Keratinocyte (primary cell): ENCODE measurements at regions not wholly inside any gene's neighbourhood (a gene's known extent, or its start where the extent isn't known, plus 50 kb on each side); places are given as distances from the start of the nearest gene placed in this dataset.

ENCODE experiments used
- EZH2 ChIP-seq: IDR thresholded peaks from one replicate; pipeline ENCODE4 v1.6.1; 2012; ENCODE audit warnings: inconsistent platforms, mild to moderate bottlenecking, low read length, moderate library complexity
- TF ChIP-seq, protein P1 (sequence below), 3 experiments: IDR thresholded peaks in 1 of 3; conservative IDR thresholded peaks in 1 of 3; optimal IDR thresholded peaks in 1 of 3; 2 replicates in 2 of 3; 3 replicates in 1 of 3; pipeline versions ENCODE3 to v1.5.1; 2011; ENCODE audit warnings: low read length in 3 of 3, mild to moderate bottlenecking in 3 of 3, moderate library complexity in 2 of 3, control low read depth in 1 of 3, inconsistent platforms in 1 of 3; ENCODE audit not compliant: insufficient read depth in 2 of 3; ENCODE audit errors: extremely low read depth in 1 of 3

DNA sequence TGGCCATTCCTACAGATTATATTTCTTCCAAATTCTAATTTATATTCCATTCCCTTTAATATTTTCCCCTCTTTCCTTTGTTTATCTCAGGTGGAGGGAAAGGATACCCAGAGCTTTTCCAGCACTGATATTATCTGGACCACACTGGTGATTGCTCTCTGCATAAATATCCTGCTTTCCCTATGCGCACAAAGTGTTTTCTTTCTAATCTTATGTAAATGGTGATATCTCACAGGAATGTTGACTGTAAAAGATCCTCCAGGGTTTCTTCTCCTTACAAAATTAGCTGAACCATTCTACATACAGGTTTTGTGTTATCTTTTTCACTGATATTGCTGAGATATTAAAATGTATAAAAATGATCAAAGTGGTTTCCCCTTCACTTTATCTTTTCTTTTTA lies 59.1 kb upstream of the GALNT13 start:
- TF ChIP-seq, protein P1, sequence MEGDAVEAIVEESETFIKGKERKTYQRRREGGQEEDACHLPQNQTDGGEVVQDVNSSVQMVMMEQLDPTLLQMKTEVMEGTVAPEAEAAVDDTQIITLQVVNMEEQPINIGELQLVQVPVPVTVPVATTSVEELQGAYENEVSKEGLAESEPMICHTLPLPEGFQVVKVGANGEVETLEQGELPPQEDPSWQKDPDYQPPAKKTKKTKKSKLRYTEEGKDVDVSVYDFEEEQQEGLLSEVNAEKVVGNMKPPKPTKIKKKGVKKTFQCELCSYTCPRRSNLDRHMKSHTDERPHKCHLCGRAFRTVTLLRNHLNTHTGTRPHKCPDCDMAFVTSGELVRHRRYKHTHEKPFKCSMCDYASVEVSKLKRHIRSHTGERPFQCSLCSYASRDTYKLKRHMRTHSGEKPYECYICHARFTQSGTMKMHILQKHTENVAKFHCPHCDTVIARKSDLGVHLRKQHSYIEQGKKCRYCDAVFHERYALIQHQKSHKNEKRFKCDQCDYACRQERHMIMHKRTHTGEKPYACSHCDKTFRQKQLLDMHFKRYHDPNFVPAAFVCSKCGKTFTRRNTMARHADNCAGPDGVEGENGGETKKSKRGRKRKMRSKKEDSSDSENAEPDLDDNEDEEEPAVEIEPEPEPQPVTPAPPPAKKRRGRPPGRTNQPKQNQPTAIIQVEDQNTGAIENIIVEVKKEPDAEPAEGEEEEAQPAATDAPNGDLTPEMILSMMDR (optimal IDR thresholded peaks at IDR 0.05 in 1 of 3, IDR thresholded peaks at IDR 0.05 in 1 of 3, conservative IDR thresholded peaks at IDR 0.05 in 1 of 3; ENCODE audit: extremely low read depth in 1 of 3, insufficient read depth in 2 of 3, low read length in 3 of 3): no peak
- no peak for TF ChIP-seq EZH2
